OCI-LY7 (cell line): ENCODE measurements at regions not wholly inside any gene's neighbourhood (a gene's known extent, or its start where the extent isn't known, plus 50 kb on each side); places are given as distances from the start of the nearest gene placed in this dataset.

ENCODE experiments used
- BruUV-seq: library from RNA; stranded (reverse); fragments of 400-500 nt; replicated peaks from 2 replicates; lab custom pipeline; 2021; lab: Mats Ljungman, UMichigan
- CTCF ChIA-PET: fragments of 300-600 bp; sonication (Branson Sonifier 250); formaldehyde crosslinking; loops from one replicate; lab custom pipeline; 2022; ENCODE audit warnings: antibody characterized with exemption; ENCODE audit not compliant: unreplicated experiment; lab: Charles Lee
- POLR2A ChIA-PET: fragments of 300-600 bp; sonication (Branson Sonifier 250); formaldehyde crosslinking; loops from one replicate; lab custom pipeline; 2022; ENCODE audit warnings: antibody characterized with exemption; lab: Charles Lee
- DNase-seq: peaks from one replicate; pipeline ENCODE4 v3.0.0-alpha.2; 2015; ENCODE audit warnings: low spot score
- H2AFZ ChIP-seq: fragments of 200-600 bp; sonication (generic), shearing (Covaris generic); 2 replicates; pipeline ENCODE4 v1.6.1; 2014; ENCODE audit warnings: mild to moderate bottlenecking, antibody characterized with exemption, low read length, moderate library complexity
- H3K27ac ChIP-seq: fragments of 200-600 bp; sonication (generic); 2 replicates; pipeline ENCODE4 v1.5.1; 2014; ENCODE audit warnings: mixed run types, low read depth, mild to moderate bottlenecking, moderate library complexity, low read length, inconsistent platforms; ENCODE audit not compliant: poor library complexity, severe bottlenecking
- H3K36me3 ChIP-seq: fragments of 200-600 bp; sonication (generic); 2 replicates; pipeline ENCODE4 v1.6.1; 2014; ENCODE audit warnings: mild to moderate bottlenecking, antibody characterized with exemption, low read length, moderate library complexity, mixed read lengths; ENCODE audit not compliant: insufficient read depth
- H3K4me1 ChIP-seq: fragments of 200-600 bp; sonication (generic); 2 replicates; pipeline ENCODE4 v1.5.1; 2014; ENCODE audit warnings: mild to moderate bottlenecking, low read length; ENCODE audit not compliant: insufficient read depth, poor library complexity, severe bottlenecking
- H3K4me2 ChIP-seq: fragments of 200-600 bp; sonication (generic); 2 replicates; pipeline ENCODE4 v1.6.1; 2014; ENCODE audit warnings: mild to moderate bottlenecking, low read length
- H3K4me3 ChIP-seq: fragments of 200-600 bp; sonication (generic); 2 replicates; pipeline ENCODE4 v1.5.1; 2014; ENCODE audit warnings: mild to moderate bottlenecking, low read depth, low read length; ENCODE audit not compliant: poor library complexity, severe bottlenecking
- H3K79me2 ChIP-seq: fragments of 200-600 bp; sonication (generic); 2 replicates; pipeline ENCODE4 v1.6.1; 2016; ENCODE audit warnings: low read depth, mild to moderate bottlenecking, low read length, moderate library complexity, mixed read lengths; ENCODE audit not compliant: insufficient read depth
- H3K9me2 ChIP-seq: fragments of 200-600 bp; sonication (generic); 2 replicates; pipeline ENCODE4 v1.6.1; 2016; ENCODE audit warnings: mild to moderate bottlenecking, low read length, mixed read lengths; ENCODE audit not compliant: insufficient read depth
- H3K9me3 ChIP-seq: fragments of 200-600 bp; sonication (generic); 2 replicates; pipeline ENCODE4 v1.6.1; 2014; ENCODE audit warnings: mild to moderate bottlenecking, mixed run types, low read length, mixed read lengths
- H4K20me1 ChIP-seq: fragments of 200-600 bp; sonication (generic); 2 replicates; pipeline ENCODE4 v1.6.1; 2014; ENCODE audit warnings: mild to moderate bottlenecking, antibody characterized with exemption, low read length, moderate library complexity, mixed read lengths; ENCODE audit not compliant: insufficient read depth
- EZH2phosphoT487 ChIP-seq: fragments of 200-600 bp; sonication (generic); IDR thresholded peaks from 2 replicates; pipeline ENCODE4 v1.6.1; 2018; ENCODE audit warnings: low read depth, borderline replicate concordance, mild to moderate bottlenecking, mixed run types, antibody characterized with exemption, low read length, moderate library complexity, mixed read lengths
- intact Hi-C: fragments of 100-400 bp; cut with micrococcal nuclease; formaldehyde crosslinking; loops from one replicate; pipeline ENCODE4 v1.10.0; 2022; ENCODE audit not compliant: unreplicated experiment
- TF ChIP-seq, protein P1 (sequence below): fragments of 200-600 bp; sonication (generic); conservative IDR thresholded peaks from 2 replicates; pipeline ENCODE4 v1.5.1; 2014; ENCODE audit warnings: mild to moderate bottlenecking, antibody characterized with exemption, low read length, moderate library complexity, mixed read lengths

DNA sequence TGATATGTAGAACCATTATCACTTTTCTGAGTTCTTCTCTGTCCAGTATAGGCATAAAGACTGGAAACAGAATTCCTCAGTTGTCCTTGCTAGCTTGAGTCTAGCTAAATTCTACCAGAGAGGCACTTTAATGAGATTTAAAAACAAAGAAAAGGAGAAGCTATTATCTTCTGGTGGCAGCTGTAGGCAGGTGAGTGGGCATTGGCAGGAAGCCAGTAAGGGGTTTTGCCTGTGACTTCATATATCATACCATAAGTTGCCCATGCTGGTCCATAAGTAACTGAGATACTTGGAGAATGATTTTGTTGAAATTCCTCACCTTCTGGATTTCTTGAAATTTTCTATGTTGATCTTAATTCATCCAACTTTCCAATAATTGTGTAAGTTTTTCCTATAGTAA, 402.3 kb upstream of the TGFBR2 start:
- Histone ChIP-seq H2AFZ (no peak overlapping the region), H3K9me3 (no peaks in the 10 kb centered on the region), H3K4me1 (no peaks in the 10 kb centered on the region), H4K20me1 (no peaks in the 10 kb centered on the region), H3K4me3 (no peak overlapping the region), H3K36me3 (no peaks in the 10 kb centered on the region), H3K4me2 (no peak overlapping the region), H3K9me2 (no peaks in the 10 kb centered on the region), H3K27ac (no peak overlapping the region), H3K79me2 (no peaks in the 10 kb centered on the region)
- ChIA-PET CTCF (no interaction called here), POLR2A (interaction anchor here (0.5 to 1.1 kb wide), 3 partner anchors 12 to 400 kb away, joined by 3 read pairs; no protein-coding TSS in a partner anchor)
- no TSS peak for BruUV-seq
- intact Hi-C loops = no loop called here
- TF ChIP-seq EZH2phosphoT487 = no peak
- TF ChIP-seq, protein P1, sequence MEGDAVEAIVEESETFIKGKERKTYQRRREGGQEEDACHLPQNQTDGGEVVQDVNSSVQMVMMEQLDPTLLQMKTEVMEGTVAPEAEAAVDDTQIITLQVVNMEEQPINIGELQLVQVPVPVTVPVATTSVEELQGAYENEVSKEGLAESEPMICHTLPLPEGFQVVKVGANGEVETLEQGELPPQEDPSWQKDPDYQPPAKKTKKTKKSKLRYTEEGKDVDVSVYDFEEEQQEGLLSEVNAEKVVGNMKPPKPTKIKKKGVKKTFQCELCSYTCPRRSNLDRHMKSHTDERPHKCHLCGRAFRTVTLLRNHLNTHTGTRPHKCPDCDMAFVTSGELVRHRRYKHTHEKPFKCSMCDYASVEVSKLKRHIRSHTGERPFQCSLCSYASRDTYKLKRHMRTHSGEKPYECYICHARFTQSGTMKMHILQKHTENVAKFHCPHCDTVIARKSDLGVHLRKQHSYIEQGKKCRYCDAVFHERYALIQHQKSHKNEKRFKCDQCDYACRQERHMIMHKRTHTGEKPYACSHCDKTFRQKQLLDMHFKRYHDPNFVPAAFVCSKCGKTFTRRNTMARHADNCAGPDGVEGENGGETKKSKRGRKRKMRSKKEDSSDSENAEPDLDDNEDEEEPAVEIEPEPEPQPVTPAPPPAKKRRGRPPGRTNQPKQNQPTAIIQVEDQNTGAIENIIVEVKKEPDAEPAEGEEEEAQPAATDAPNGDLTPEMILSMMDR = no peak
- DNase-seq = no peak

DNA sequence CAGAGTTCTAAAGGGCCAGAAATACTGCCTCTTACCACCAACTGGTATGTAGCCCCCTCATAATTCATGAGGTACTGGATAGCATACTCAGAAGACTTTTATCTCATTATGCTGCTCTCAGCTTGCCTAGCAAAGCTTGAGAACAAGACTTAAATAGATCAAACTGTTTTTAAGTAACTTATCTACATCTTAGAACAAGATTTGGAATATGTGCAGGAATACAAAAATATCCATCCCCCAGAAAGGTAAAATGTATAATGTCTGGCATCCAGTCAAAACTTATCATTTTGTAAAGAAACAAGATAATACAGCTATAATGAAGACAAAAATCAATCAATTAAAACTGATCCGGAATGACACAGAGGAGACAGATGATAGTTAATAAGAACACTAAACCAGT, 400.4 kb upstream of the TGFBR2 start:
- no peaks in the 10 kb centered on the region for H4K20me1 ChIP-seq
- H3K9me2 ChIP-seq = no peaks in the 10 kb centered on the region
- intact Hi-C loops = no loop called here
- no peaks in the 10 kb centered on the region for H3K36me3 ChIP-seq
- POLR2A ChIA-PET = interaction anchor here (0.7 to 0.9 kb wide), 2 partner anchors 141 to 211 kb away, joined by 3 read pairs; no protein-coding TSS in a partner anchor
- H2AFZ ChIP-seq = no peak overlapping the region
- BruUV-seq = no TSS peak
- no peak overlapping the region for H3K4me3 ChIP-seq
- no peaks in the 10 kb centered on the region for H3K4me1 ChIP-seq
- no peak overlapping the region for H3K4me2 ChIP-seq
- CTCF ChIA-PET = no interaction called here
- TF ChIP-seq, protein P1 = no peak
- no peak for TF ChIP-seq EZH2phosphoT487
- no peak overlapping the region for H3K27ac ChIP-seq
- no peaks in the 10 kb centered on the region for H3K79me2 ChIP-seq
- no peaks in the 10 kb centered on the region for H3K9me3 ChIP-seq
- no peak for DNase-seq

DNA sequence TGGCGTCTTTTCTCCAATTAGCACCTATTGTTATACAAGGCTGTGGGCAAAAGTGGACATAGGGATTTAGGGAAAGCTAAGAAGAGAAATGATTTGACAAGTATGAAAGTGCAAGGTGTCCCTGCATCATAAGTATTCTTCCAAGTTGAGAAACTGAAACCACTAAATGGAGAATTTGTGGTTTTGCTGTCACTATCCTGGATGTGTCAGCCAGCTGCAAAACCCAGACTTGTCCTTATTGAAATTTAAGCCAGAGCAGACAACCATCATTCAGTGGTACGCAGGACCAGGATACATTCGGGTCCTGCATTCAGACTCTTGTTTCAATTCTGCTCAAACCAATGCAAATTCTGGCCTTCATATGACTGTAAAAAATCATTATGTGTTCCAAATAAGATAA, 384.8 kb upstream of the TGFBR2 start:
- TF ChIP-seq EZH2phosphoT487 = no peak
- TF ChIP-seq, protein P1 = no peak
- H2AFZ ChIP-seq = no peak overlapping the region
- no peaks in the 10 kb centered on the region for H3K9me2 ChIP-seq
- POLR2A ChIA-PET = no interaction called here
- H3K79me2 ChIP-seq = no peaks in the 10 kb centered on the region
- CTCF ChIA-PET = no interaction called here
- intact Hi-C loops = no loop called here
- no peak overlapping the region for H3K27ac ChIP-seq
- H4K20me1 ChIP-seq = no peaks in the 10 kb centered on the region
- H3K4me3 ChIP-seq = no peak overlapping the region
- BruUV-seq = no TSS peak
- H3K36me3 ChIP-seq = no peaks in the 10 kb centered on the region
- H3K9me3 ChIP-seq = no peaks in the 10 kb centered on the region
- no peak for DNase-seq
- H3K4me2 ChIP-seq = no peak overlapping the region
- no peaks in the 10 kb centered on the region for H3K4me1 ChIP-seq
